SIG-M5 treated with dmso at 0.1 percent for 504 hours (cell line): ENCODE measurements at regions not wholly inside any gene's neighbourhood (a gene's known extent, or its start where the extent isn't known, plus 50 kb on each side); places are given as distances from the start of the nearest gene placed in this dataset.

Experiments used
- DNase-seq: peaks from one replicate; lab custom pipeline; 2025; ENCODE audit not compliant: unreplicated experiment; lab: John Stamatoyannopoulos, UW

- DNase-seq = no peak
Observed at GRCh38 chr11:15888556-15889345, 467.6 kb downstream of the SOX6 start.

GRCh38 chr11:15889363-15890030, 466.8 kb downstream of the SOX6 start:
- no peak for DNase-seq

- no peak for DNase-seq
Observed at GRCh38 chr11:15890031-15890713, 466.2 kb downstream of the SOX6 start.

- no peak for DNase-seq
Observed at GRCh38 chr11:15893080-15893492, 463.3 kb downstream of the SOX6 start.

GRCh38 chr11:15896026-15896425, 460.3 kb downstream of the SOX6 start:
- no peak for DNase-seq

GRCh38 chr11:15896530-15896929, 459.8 kb downstream of the SOX6 start:
- no peak for DNase-seq

GRCh38 chr11:15897211-15897960, 459.0 kb downstream of the SOX6 start:
- DNase-seq = no peak

GRCh38 chr11:15901054-15901453, 455.3 kb downstream of the SOX6 start:
- no peak for DNase-seq

- no peak for DNase-seq
Observed at GRCh38 chr11:15901790-15902189, 454.6 kb downstream of the SOX6 start.

GRCh38 chr11:15903246-15903645, 453.1 kb downstream of the SOX6 start:
- DNase-seq = no peak

- DNase-seq = no peak
Observed at GRCh38 chr11:15905366-15906104, 450.8 kb downstream of the SOX6 start.

GRCh38 chr11:15906481-15907035, 449.8 kb downstream of the SOX6 start:
- DNase-seq = no peak

- DNase-seq = no peak
Observed at GRCh38 chr11:15907806-15908205, 448.5 kb downstream of the SOX6 start.

GRCh38 chr11:15909937-15910598, 446.3 kb downstream of the SOX6 start:
- DNase-seq = no peak

GRCh38 chr11:15910761-15911160, 445.6 kb downstream of the SOX6 start:
- no peak for DNase-seq

GRCh38 chr11:15911377-15912044, 444.8 kb downstream of the SOX6 start:
- DNase-seq = no peak

- no peak for DNase-seq
Observed at GRCh38 chr11:15912291-15912690, 444.1 kb downstream of the SOX6 start.

GRCh38 chr11:15912825-15913224, 443.5 kb downstream of the SOX6 start:
- DNase-seq = no peak

- DNase-seq = no peak
Observed at GRCh38 chr11:15913261-15913660, 443.1 kb downstream of the SOX6 start.
